Bronchial epithelial cell (primary cell): ENCODE measurements at regions not wholly inside any gene's neighbourhood (a gene's known extent, or its start where the extent isn't known, plus 50 kb on each side); places are given as distances from the start of the nearest gene placed in this dataset.
"Not testable (repeated sequence)": the region's sequence is repeated elsewhere in the genome, so short reads cannot be mapped to it uniquely, and the experiment has no call there.

Source experiments
- DNase-seq: peaks from one replicate; pipeline ENCODE4 v3.0.0-alpha.2; 2010; ENCODE audit warnings: low read depth
- FAIRE-seq: peaks from 2 replicates; lab custom pipeline; 2011; peaks lifted over from hg19 to GRCh38; lab: Jason Lieb, UNC
- H3K27me3 ChIP-seq: 2 replicates; pipeline ENCODE4 v1.5.1; 2011; ENCODE audit warnings: low read length; ENCODE audit not compliant: control insufficient read depth, insufficient read depth
- H3K36me3 ChIP-seq: 2 replicates; pipeline ENCODE4 v1.5.1; 2011; ENCODE audit warnings: low read length; ENCODE audit not compliant: control insufficient read depth, insufficient read depth
- H3K4me3 ChIP-seq: 2 replicates; pipeline ENCODE4 v1.5.1; 2011; ENCODE audit warnings: mild to moderate bottlenecking, low read depth, low read length, control low read depth
- CTCF ChIP-seq: IDR thresholded peaks from 2 replicates; pipeline ENCODE4 v1.5.1; 2011; ENCODE audit warnings: mild to moderate bottlenecking, moderate library complexity, low read length, control low read depth, inconsistent platforms; ENCODE audit not compliant: insufficient read depth, severe bottlenecking

- DNase-seq (peak; percentile 83), FAIRE-seq (no peak)
- no peak for TF ChIP-seq CTCF
- H3K36me3 ChIP-seq, result no peaks in the 10 kb centered on the region
- H3K27me3 ChIP-seq, result no peaks in the 10 kb centered on the region
- no peak overlapping the region for H3K4me3 ChIP-seq
Measured at GRCh38 chr13:30071969-30072817, 221.8 kb upstream of the UBL3 start.

DNA sequence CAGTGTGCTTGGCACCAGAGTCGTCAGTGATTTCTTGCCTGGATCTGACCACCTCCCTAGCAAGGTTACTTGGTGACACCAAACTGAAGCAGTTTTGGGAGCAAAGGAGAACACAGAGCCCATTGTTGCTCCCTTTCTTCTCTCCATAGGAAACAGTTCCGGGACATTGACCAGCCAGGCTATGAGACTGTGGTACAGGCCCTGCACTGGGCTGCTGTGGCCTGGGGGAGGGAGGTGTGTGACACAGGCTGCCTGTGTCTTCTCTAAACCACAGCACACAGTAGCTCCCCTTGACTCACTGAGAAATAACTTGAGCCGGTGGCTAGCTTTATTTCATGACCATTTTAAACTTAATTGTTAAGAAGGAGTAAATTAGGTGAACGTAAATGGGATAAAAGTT is 214.8 kb upstream of the UBL3 start:
- H3K27me3 ChIP-seq, result no peaks in the 10 kb centered on the region
- TF ChIP-seq CTCF, result no peak
- FAIRE-seq (no peak), DNase-seq (no peak)
- no peak overlapping the region for H3K4me3 ChIP-seq
- no peaks in the 10 kb centered on the region for H3K36me3 ChIP-seq

- no peak for TF ChIP-seq CTCF
Measured at GRCh38 chr13:30063892-30064291, 213.5 kb upstream of the UBL3 start.

GRCh38 chr13:30061217-30061616 is 210.8 kb upstream of the UBL3 start:
- no peak for TF ChIP-seq CTCF
- DNase-seq (no peak), FAIRE-seq (no peak)
- no peaks in the 10 kb centered on the region for H3K27me3 ChIP-seq
- H3K36me3 ChIP-seq, result no peaks in the 10 kb centered on the region
- no peak overlapping the region for H3K4me3 ChIP-seq

More at GRCh38 chr13:30063892-30064291, 213.5 kb upstream of the UBL3 start:
- DNase-seq (no peak), FAIRE-seq (no peak)
- H3K4me3 ChIP-seq, result no peak overlapping the region
- no peaks in the 10 kb centered on the region for H3K36me3 ChIP-seq
- H3K27me3 ChIP-seq, result no peaks in the 10 kb centered on the region

DNA sequence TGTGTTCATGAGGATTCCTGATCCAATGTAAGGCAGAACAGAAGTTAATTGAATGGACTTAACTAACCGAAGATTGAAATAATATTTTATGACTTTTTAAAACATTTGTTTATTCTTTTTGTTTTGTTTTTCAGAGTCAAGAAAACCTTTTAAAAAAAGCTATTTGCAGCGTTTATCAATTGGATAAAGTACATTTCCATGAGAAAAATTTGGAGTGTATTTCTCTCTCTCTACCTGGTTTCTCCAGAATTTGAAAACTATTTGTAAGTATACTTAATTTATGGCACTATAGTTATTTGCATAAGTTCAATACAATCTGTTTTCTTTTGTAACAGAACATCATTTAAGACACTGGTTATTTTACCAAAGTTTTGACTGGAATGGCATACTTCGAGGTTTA is 208.0 kb upstream of the UBL3 start:
- TF ChIP-seq CTCF, result no peak
- no peaks in the 10 kb centered on the region for H3K27me3 ChIP-seq
- no peak for DNase-seq
- no peaks in the 10 kb centered on the region for H3K36me3 ChIP-seq
- FAIRE-seq, result no peak
- no peak overlapping the region for H3K4me3 ChIP-seq

DNA sequence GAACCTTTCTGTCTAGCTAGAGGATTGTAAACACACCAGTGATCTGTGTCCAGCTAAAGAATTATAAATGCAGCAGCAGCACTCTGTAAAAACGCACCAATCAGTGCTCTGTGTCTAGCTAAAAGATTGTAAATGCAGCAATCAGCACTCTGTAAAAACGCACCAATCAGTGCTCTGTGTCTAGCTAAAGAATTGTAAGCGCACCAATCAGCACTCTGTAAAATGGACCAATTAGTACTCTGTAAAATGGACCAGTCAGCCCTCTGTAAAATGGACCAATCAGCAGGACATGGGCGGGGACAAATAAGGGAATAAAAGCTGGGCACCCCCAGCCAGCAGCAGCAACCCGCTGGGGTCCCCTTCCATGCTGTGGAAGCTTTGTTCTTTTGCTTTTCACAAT is 204.1 kb upstream of the UBL3 start:
- not testable (repeated sequence) for H3K4me3 ChIP-seq, H3K36me3 ChIP-seq, FAIRE-seq, DNase-seq, H3K27me3 ChIP-seq
